IMR-90 (cell line): ENCODE measurements at regions not wholly inside any gene's neighbourhood (a gene's known extent, or its start where the extent isn't known, plus 50 kb on each side); places are given as distances from the start of the nearest gene placed in this dataset.

Source experiments
- BHLHE40 ChIP-seq: fragments of 150-350 bp; IDR thresholded peaks from 2 replicates; pipeline ENCODE4 v1.6.1; 2016; ENCODE audit warnings: mild to moderate bottlenecking, low read depth, low read length
- CEBPB ChIP-seq: IDR thresholded peaks from 2 replicates; pipeline ENCODE4 v1.6.1; 2012; ENCODE audit warnings: low read depth, low read length, improper control_type of control experiment
- CHD1 ChIP-seq: IDR thresholded peaks from 2 replicates; pipeline ENCODE4 v1.6.1; 2012; ENCODE audit warnings: low read depth, low read length, improper control_type of control experiment
- FOS ChIP-seq: fragments of 150-350 bp; IDR thresholded peaks from 2 replicates; pipeline ENCODE4 v1.6.1; 2016; ENCODE audit warnings: low read depth, low read length
- MAFK ChIP-seq: IDR thresholded peaks from 2 replicates; pipeline ENCODE4 v1.6.1; 2012; ENCODE audit warnings: low read depth, low read length, improper control_type of control experiment
- MAZ ChIP-seq: IDR thresholded peaks from 2 replicates; pipeline ENCODE4 v1.6.1; 2012; ENCODE audit warnings: low read depth, mild to moderate bottlenecking, low read length, improper control_type of control experiment, moderate library complexity, borderline replicate concordance
- MXI1 ChIP-seq: IDR thresholded peaks from 2 replicates; pipeline ENCODE4 v1.6.1; 2012; ENCODE audit warnings: low read depth, mild to moderate bottlenecking, low read length, moderate library complexity, borderline replicate concordance
- POLR2A ChIP-seq: IDR thresholded peaks from 2 replicates; pipeline ENCODE4 v1.6.1; 2012; ENCODE audit warnings: mild to moderate bottlenecking, low read depth, low read length
- RAD21 ChIP-seq: IDR thresholded peaks from 2 replicates; pipeline ENCODE4 v1.6.1; 2012; ENCODE audit warnings: low read length, improper control_type of control experiment
- RCOR1 ChIP-seq: IDR thresholded peaks from 2 replicates; pipeline ENCODE4 v1.6.1; 2012; ENCODE audit warnings: mild to moderate bottlenecking, low read length, improper control_type of control experiment; ENCODE audit not compliant: insufficient replicate concordance
- RFX5 ChIP-seq: IDR thresholded peaks from 2 replicates; pipeline ENCODE4 v1.8.0; 2012; ENCODE audit warnings: low read depth, mild to moderate bottlenecking, low read length, moderate library complexity
- TF ChIP-seq, protein P1 (sequence below): conservative IDR thresholded peaks from 2 replicates; pipeline ENCODE4 v1.5.1; 2012; ENCODE audit warnings: mild to moderate bottlenecking, low read depth, low read length, improper control_type of control experiment
- TF ChIP-seq, protein P2 (sequence below): fragments of 150-350 bp; IDR thresholded peaks from 2 replicates; pipeline ENCODE4 v1.6.1; 2016; ENCODE audit warnings: low read depth, mild to moderate bottlenecking, low read length, moderate library complexity, borderline replicate concordance
- TF ChIP-seq, protein P3 (sequence below): fragments of 150-350 bp; IDR thresholded peaks from 2 replicates; pipeline ENCODE4 v1.6.1; 2017; ENCODE audit warnings: mild to moderate bottlenecking, antibody characterized with exemption, low read length, low read depth

DNA sequence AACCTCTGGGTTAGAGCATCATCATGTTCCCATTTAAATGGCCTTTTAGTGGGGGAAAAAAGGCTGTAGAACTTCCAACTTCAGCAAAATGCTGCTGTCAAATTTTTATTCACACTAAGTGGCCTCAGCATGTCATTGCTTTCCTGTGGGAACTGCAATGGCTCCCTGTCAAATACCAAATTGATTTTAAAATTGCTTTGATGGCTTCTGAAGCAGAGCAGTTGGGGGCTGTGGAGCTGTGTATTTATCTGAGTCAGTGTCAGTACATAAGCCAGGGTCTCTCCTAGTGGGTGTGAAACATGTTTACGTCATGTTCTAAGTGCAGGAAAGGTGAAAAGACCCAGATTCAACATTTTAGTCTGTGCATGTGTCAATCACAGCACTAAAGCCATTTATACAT lies 171.3 kb downstream of the CDH19 start:
- no peak for TF ChIP-seq POLR2A
- TF ChIP-seq MAZ: no peak
- no peak for TF ChIP-seq MXI1
- TF ChIP-seq, protein P1, sequence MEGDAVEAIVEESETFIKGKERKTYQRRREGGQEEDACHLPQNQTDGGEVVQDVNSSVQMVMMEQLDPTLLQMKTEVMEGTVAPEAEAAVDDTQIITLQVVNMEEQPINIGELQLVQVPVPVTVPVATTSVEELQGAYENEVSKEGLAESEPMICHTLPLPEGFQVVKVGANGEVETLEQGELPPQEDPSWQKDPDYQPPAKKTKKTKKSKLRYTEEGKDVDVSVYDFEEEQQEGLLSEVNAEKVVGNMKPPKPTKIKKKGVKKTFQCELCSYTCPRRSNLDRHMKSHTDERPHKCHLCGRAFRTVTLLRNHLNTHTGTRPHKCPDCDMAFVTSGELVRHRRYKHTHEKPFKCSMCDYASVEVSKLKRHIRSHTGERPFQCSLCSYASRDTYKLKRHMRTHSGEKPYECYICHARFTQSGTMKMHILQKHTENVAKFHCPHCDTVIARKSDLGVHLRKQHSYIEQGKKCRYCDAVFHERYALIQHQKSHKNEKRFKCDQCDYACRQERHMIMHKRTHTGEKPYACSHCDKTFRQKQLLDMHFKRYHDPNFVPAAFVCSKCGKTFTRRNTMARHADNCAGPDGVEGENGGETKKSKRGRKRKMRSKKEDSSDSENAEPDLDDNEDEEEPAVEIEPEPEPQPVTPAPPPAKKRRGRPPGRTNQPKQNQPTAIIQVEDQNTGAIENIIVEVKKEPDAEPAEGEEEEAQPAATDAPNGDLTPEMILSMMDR: no peak
- no peak for TF ChIP-seq RFX5
- TF ChIP-seq RAD21: no peak
- no peak for TF ChIP-seq BHLHE40
- no peak for TF ChIP-seq FOS
- TF ChIP-seq, protein P2, sequence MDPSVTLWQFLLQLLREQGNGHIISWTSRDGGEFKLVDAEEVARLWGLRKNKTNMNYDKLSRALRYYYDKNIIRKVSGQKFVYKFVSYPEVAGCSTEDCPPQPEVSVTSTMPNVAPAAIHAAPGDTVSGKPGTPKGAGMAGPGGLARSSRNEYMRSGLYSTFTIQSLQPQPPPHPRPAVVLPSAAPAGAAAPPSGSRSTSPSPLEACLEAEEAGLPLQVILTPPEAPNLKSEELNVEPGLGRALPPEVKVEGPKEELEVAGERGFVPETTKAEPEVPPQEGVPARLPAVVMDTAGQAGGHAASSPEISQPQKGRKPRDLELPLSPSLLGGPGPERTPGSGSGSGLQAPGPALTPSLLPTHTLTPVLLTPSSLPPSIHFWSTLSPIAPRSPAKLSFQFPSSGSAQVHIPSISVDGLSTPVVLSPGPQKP: no peak
- TF ChIP-seq, protein P3, sequence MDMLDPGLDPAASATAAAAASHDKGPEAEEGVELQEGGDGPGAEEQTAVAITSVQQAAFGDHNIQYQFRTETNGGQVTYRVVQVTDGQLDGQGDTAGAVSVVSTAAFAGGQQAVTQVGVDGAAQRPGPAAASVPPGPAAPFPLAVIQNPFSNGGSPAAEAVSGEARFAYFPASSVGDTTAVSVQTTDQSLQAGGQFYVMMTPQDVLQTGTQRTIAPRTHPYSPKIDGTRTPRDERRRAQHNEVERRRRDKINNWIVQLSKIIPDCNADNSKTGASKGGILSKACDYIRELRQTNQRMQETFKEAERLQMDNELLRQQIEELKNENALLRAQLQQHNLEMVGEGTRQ: no peak
- no peak for TF ChIP-seq CHD1
- no peak for TF ChIP-seq CEBPB
- no peak for TF ChIP-seq MAFK
- TF ChIP-seq RCOR1: no peak
